ENCODE measurements at regions not wholly inside any gene's neighbourhood (a gene's known extent, or its start where the extent isn't known, plus 50 kb on each side); places are given as distances from the start of the nearest gene placed in this dataset.
"Not testable (repeated sequence)": the region's sequence is repeated elsewhere in the genome, so short reads cannot be mapped to it uniquely, and the experiment has no call there.

DNA sequence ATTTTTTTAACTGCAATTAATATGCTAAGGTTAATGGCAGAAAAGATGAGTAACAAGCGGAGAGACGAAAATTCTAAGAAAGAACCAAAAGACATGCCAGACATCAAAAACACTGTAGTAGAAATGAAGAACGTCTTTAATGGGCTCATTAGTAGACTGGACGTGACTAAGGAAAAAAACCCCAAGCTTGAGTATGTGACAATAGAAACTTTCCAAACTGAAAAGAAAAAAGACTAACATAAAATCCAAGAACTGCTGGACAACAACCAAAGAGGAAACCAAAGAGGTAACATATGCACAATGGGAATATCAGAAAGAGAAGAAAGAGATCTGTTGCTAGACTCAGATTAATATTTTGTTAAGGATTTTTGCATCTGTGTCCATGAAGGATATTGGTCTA lies 94.6 kb upstream of the SETMAR start:
- peaks cover 6% of the 10 kb centered on the region; the same call in 1 of the 2 replicates for H3K4me1 ChIP-seq
- no peak overlapping the region for H3K4me3 ChIP-seq
- H4K20me1 ChIP-seq: no peaks in the 10 kb centered on the region
- H3K4me2 ChIP-seq: no peak overlapping the region
- TF ChIP-seq Cebpa-rat (IDR thresholded peaks at IDR 0.05): no peak
- H3K27me3 ChIP-seq: no peaks in the 10 kb centered on the region
- H3K27ac ChIP-seq: no peak overlapping the region
- H3K9ac ChIP-seq: no peak overlapping the region
- H3K36me3 ChIP-seq: no peaks in the 10 kb centered on the region
- H3K9me3 ChIP-seq: no peaks in the 10 kb centered on the region

- Histone ChIP-seq H3K9ac (no peak overlapping the region), H3K4me3 (no peak overlapping the region), H3K4me1 (no peaks in the 10 kb centered on the region), H3K36me3 (no peaks in the 10 kb centered on the region), H3K9me3 (peaks cover 5% of the 10 kb centered on the region; the same call in 1 of the 2 replicates), H3K27me3 (no peaks in the 10 kb centered on the region), H4K20me1 (no peaks in the 10 kb centered on the region), H3K27ac (no peak overlapping the region), H3K4me2 (no peak overlapping the region)
- no peak for TF ChIP-seq Cebpa-rat (IDR thresholded peaks at IDR 0.05)
These were observed 91.6 kb upstream of the SETMAR start for GRCh38 chr3:4211610-4212009.

GRCh38 chr3:4213420-4213819 lies 89.7 kb upstream of the SETMAR start:
- not testable (repeated sequence) for H4K20me1 ChIP-seq, H3K9ac ChIP-seq, H3K4me3 ChIP-seq, H3K4me1 ChIP-seq, H3K27me3 ChIP-seq, H3K36me3 ChIP-seq, H3K27ac ChIP-seq, H3K9me3 ChIP-seq, H3K4me2 ChIP-seq

- H4K20me1 ChIP-seq, H3K9me3 ChIP-seq, H3K9ac ChIP-seq, H3K27me3 ChIP-seq, H3K27ac ChIP-seq, H3K4me3 ChIP-seq, H3K36me3 ChIP-seq, H3K4me2 ChIP-seq: not testable (repeated sequence)
- H3K4me1 ChIP-seq: peaks cover 12% of the 10 kb centered on the region
These were observed 86.2 kb upstream of the SETMAR start for GRCh38 chr3:4216974-4217373.

DNA sequence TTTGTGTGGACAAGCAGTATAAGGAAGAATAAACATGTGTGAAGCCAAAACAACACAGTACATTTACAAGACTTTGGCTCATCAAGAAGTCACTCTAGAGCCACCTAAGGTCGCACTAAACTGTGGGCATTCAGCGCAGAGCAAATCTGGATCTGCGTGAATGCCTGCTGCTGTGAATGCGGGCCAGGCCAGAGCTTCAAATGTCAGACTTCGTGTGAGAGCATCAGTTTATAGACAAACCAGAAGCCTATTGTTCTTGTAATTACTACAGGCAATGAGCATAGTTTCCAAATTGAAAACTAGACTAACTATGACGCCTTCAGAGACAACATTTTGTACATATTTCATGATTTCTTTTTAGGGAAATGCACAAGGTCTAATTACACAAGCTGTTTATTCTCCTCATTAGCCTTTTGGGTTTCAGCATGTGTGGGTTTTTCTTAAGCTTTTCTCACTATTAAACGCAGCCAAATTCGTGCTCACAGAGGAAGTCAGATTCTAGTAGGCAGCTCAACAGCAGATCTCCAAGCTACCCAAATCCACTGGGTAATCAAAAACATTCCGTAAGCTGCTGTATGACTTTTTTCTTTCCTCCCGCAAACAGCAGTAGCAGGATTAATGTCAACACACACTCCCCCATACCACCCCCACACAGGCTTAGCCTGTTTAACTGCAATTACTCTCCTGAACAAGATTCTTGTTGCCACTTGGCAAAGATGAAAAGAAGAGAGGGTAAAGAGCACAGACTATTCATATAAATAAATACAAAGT lies 84.5 kb upstream of the SETMAR start:
- Histone ChIP-seq H3K36me3 (no peaks in the 10 kb centered on the region), H3K4me2 (no peak overlapping the region), H3K4me3 (no peak overlapping the region), H3K9me3 (peaks cover 5% of the 10 kb centered on the region; the same call in 1 of the 2 replicates), H3K27ac (no peak overlapping the region), H3K4me1 (peaks cover 12% of the 10 kb centered on the region), H3K27me3 (no peaks in the 10 kb centered on the region), H3K9ac (no peak overlapping the region), H4K20me1 (no peaks in the 10 kb centered on the region)
- TF ChIP-seq Cebpa-rat (IDR thresholded peaks at IDR 0.05): no peak

DNA sequence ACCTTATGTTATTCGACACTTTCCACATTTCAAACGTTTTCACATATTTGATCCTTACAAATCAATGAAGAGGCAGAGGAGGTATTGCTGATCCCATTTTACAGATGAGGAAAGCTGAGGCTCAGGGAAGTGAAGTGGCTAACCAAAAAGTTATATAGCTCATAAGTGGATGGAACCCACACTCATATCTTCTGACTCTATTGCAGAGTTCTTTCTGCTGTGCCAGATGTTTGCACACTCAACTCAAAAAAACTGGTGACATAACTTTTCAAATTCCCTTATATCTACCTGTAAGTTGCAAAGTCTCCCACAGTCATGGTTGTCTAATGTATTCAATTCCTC lies 84.0 kb upstream of the SETMAR start:
- Histone ChIP-seq H3K4me3 (no peak overlapping the region), H3K36me3 (no peaks in the 10 kb centered on the region), H3K27ac (no peak overlapping the region)

DNA sequence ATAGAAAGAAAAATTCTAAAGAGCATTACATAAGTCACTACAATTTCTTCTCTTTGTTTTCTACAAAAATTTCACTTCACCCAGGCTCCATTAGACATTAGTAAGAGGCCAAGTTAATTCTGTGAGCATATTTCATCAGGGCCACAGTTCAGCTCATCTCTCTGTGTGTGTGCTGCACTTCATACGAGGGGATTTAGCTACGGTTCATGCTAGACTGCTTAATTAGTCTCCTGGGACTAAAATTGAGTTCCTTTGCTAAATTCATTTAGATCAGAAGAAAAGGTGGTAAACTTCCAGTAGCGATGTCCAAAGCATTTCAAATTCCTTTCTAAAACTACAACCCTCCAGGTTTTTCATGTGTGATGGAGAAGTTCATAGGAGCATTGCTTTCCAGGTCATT lies 83.1 kb upstream of the SETMAR start:
- no peak overlapping the region for H3K4me3 ChIP-seq
- H3K27ac ChIP-seq: no peak overlapping the region
- H3K4me2 ChIP-seq: peak overlapping the region; percentile 58
- H3K9me3 ChIP-seq: peaks cover 5% of the 10 kb centered on the region; the same call in 1 of the 2 replicates
- no peaks in the 10 kb centered on the region for H4K20me1 ChIP-seq
- no peak for TF ChIP-seq Cebpa-rat (IDR thresholded peaks at IDR 0.05)
- H3K27me3 ChIP-seq: no peaks in the 10 kb centered on the region; the same call in 1 of the 2 replicates
- no peak overlapping the region for H3K9ac ChIP-seq
- no peaks in the 10 kb centered on the region for H3K36me3 ChIP-seq
- peaks cover 12% of the 10 kb centered on the region for H3K4me1 ChIP-seq

More for the DNA sequence above, 84.0 kb upstream of the SETMAR start:
- peaks cover 12% of the 10 kb centered on the region for H3K4me1 ChIP-seq
- peaks cover 5% of the 10 kb centered on the region; the same call in 1 of the 2 replicates for H3K9me3 ChIP-seq
- no peaks in the 10 kb centered on the region for H4K20me1 ChIP-seq
- no peak overlapping the region for H3K4me2 ChIP-seq
- TF ChIP-seq Cebpa-rat (IDR thresholded peaks at IDR 0.05): no peak
- no peaks in the 10 kb centered on the region for H3K27me3 ChIP-seq
- H3K9ac ChIP-seq: no peak overlapping the region

DNA sequence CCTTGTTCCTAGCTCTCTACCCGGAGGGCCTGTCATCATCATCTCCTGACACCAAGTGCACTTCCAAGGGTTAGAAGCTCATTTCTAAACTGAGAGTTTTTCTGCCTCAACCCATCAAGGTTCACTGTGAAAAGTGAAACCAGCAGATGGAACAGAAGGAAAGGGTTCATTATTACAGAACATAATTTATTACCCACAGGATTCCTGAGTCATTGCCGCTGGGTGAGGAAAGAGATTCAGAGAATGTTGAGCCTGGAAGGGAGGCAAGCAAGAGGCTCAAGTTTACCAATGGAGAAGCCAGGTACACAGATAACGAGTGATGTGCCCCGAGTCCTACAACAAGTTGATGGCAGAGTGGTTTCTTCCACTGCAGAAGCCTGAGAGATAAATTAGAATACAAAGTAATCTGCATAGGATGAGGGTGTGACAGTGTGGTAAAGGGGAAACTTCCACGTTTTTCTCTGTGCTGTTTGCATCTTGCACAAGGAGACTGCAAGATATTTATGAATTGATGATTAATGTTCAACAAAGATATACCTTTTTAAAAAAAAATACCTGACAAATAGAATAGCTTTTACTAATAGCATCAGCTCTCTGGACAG lies 80.5 kb upstream of the SETMAR start:
- H3K4me1 ChIP-seq: peaks cover 12% of the 10 kb centered on the region
- H3K9ac ChIP-seq: no peak overlapping the region
- TF ChIP-seq Cebpa-rat (IDR thresholded peaks at IDR 0.05): no peak
- no peaks in the 10 kb centered on the region for H4K20me1 ChIP-seq
- no peaks in the 10 kb centered on the region; the same call in 1 of the 2 replicates for H3K27me3 ChIP-seq
- H3K4me3 ChIP-seq: no peak overlapping the region
- no peaks in the 10 kb centered on the region for H3K9me3 ChIP-seq
- no peak overlapping the region for H3K27ac ChIP-seq
- no peaks in the 10 kb centered on the region for H3K36me3 ChIP-seq
- H3K4me2 ChIP-seq: no peak overlapping the region

GRCh38 chr3:4223777-4224176 lies 79.4 kb upstream of the SETMAR start:
- Histone ChIP-seq H3K27ac (no peak overlapping the region), H3K4me3 (no peak overlapping the region), H3K36me3 (no peaks in the 10 kb centered on the region), H3K9me3 (no peaks in the 10 kb centered on the region), H3K4me1 (peaks cover 12% of the 10 kb centered on the region), H3K27me3 (no peaks in the 10 kb centered on the region; the same call in 1 of the 2 replicates), H4K20me1 (no peaks in the 10 kb centered on the region), H3K9ac (no peak overlapping the region), H3K4me2 (no peak overlapping the region)
- no peak for TF ChIP-seq Cebpa-rat (IDR thresholded peaks at IDR 0.05)

- no peak for TF ChIP-seq Cebpa-rat (IDR thresholded peaks at IDR 0.05)
- Histone ChIP-seq H3K9me3 (no peaks in the 10 kb centered on the region), H3K4me1 (peaks cover 12% of the 10 kb centered on the region), H3K4me2 (no peak overlapping the region), H3K27me3 (no peaks in the 10 kb centered on the region; the same call in 1 of the 2 replicates), H4K20me1 (no peaks in the 10 kb centered on the region), H3K27ac (no peak overlapping the region), H3K4me3 (no peak overlapping the region), H3K36me3 (no peaks in the 10 kb centered on the region), H3K9ac (no peak overlapping the region)
These were observed 78.8 kb upstream of the SETMAR start for GRCh38 chr3:4224331-4224730.
